K562 (cell line): ENCODE measurements at regions not wholly inside any gene's neighbourhood (a gene's known extent, or its start where the extent isn't known, plus 50 kb on each side); places are given as distances from the start of the nearest gene placed in this dataset.

ENCODE experiments used
- ATAC-seq: fragments of 200-7000 bp; cut with Tn5 transposase; 3 replicates; pipeline ENCODE4 v1.9.1; 2020; ENCODE audit warnings: moderate library complexity
- BruUV-seq: library from RNA; stranded (reverse); fragments of 400-500 nt; replicated peaks from 2 replicates; lab custom pipeline; 2021; lab: Mats Ljungman, UMichigan
- CTCF ChIA-PET: fragments of 300-600 bp; formaldehyde crosslinking; extraction: SDS; loops from one replicate; lab custom pipeline; 2021; ENCODE audit warnings: low intra/inter-chr PET ratio; lab: Yijun Ruan, JAX
- POLR2A ChIA-PET: fragments of 300-600, 350-650 bp; sonication (Branson Sonifier 250); formaldehyde crosslinking; extraction: SDS; loops from one replicate; lab custom pipeline; 2021; ENCODE audit warnings: antibody characterized with exemption, inconsistent platforms; lab: Yijun Ruan, JAX
- DNase-seq, 4 experiments: peaks; one replicate each; pipeline versions ENCODE4 v3.0.0 to v3.0.0-alpha.2; 2011 to 2018; ENCODE audit warnings: low spot score in 3 of 4, mixed read lengths in 3 of 4; ENCODE audit errors: extremely low read depth in 1 of 4
- FAIRE-seq: peaks from 2 replicates; lab custom pipeline; 2011; peaks lifted over from hg19 to GRCh38; lab: Jason Lieb, UNC
- H2AFZ ChIP-seq: 2 replicates; pipeline ENCODE4 v1.6.0; 2011; ENCODE audit warnings: low read depth, low read length, control low read depth, inconsistent platforms
- H3K27ac ChIP-seq: fragments of 200-600 bp; 3 replicates; pipeline ENCODE4 v1.8.0; 2011; ENCODE audit warnings: low read depth, mild to moderate bottlenecking, control low read depth, inconsistent platforms, low read length, moderate library complexity, mixed read lengths; ENCODE audit errors: extremely low read depth
- H3K27me3 ChIP-seq, 2 experiments: fragments of 300-600 bp in 1 of 2; 2 replicates in 1 of 2; 3 replicates in 1 of 2; pipeline versions ENCODE4 v1.6.0 to v1.8.0; 2011; ENCODE audit warnings: inconsistent platforms in 2 of 2, low read length in 2 of 2, mild to moderate bottlenecking in 1 of 2, mixed read lengths in 1 of 2, moderate library complexity in 1 of 2; ENCODE audit not compliant: control insufficient read depth in 2 of 2, insufficient read depth in 2 of 2
- H3K36me3 ChIP-seq: fragments of 300-600 bp; 3 replicates; pipeline ENCODE4 v1.8.0; 2011; ENCODE audit warnings: mild to moderate bottlenecking, low read length, inconsistent platforms; ENCODE audit not compliant: control insufficient read depth, insufficient read depth
- H3K4me1 ChIP-seq, 2 experiments: fragments of 200-600 bp in 1 of 2; replicated peaks in 1 of 2; 2 replicates in 1 of 2; 3 replicates in 1 of 2; pipeline versions ENCODE4 v1.5.1 to v1.8.0; 2011; ENCODE audit warnings: inconsistent platforms in 2 of 2, low read length in 2 of 2, mild to moderate bottlenecking in 1 of 2, mixed read lengths in 1 of 2, moderate library complexity in 1 of 2; ENCODE audit not compliant: control insufficient read depth in 2 of 2, insufficient read depth in 2 of 2
- H3K4me2 ChIP-seq: 2 replicates; pipeline ENCODE4 v1.6.1; 2011; ENCODE audit warnings: low read length, control low read depth, inconsistent platforms, mixed read lengths; ENCODE audit not compliant: insufficient read depth
- H3K4me3 ChIP-seq: fragments of 200-600 bp; sonication (generic), shearing (Covaris generic); 2 replicates; pipeline ENCODE4 v1.5.1; 2016; ENCODE audit warnings: control low read depth, inconsistent platforms
- H3K79me2 ChIP-seq: fragments of 200-600 bp; 3 replicates; pipeline ENCODE4 v1.8.0; 2011; ENCODE audit warnings: low read length, inconsistent platforms; ENCODE audit not compliant: control insufficient read depth, insufficient read depth
- H3K9ac ChIP-seq, 2 experiments: 2 replicates each; pipeline versions ENCODE4 v1.6.0 to v1.6.1; 2011; ENCODE audit warnings: low read depth in 2 of 2, low read length in 2 of 2, control low read depth in 1 of 2, inconsistent platforms in 1 of 2, mild to moderate bottlenecking in 1 of 2, mixed read lengths in 1 of 2; ENCODE audit not compliant: insufficient read depth in 1 of 2
- H3K9me1 ChIP-seq: one replicate; pipeline ENCODE4 v1.6.0; 2011; ENCODE audit warnings: inconsistent platforms, mild to moderate bottlenecking, low read length, moderate library complexity; ENCODE audit not compliant: control insufficient read depth, insufficient read depth
- H3K9me3 ChIP-seq: replicated peaks from 2 replicates; pipeline ENCODE4 v1.5.1; 2011; ENCODE audit warnings: low read depth, low read length, inconsistent platforms; ENCODE audit not compliant: control insufficient read depth, insufficient read depth
- H4K20me1 ChIP-seq: replicated peaks from 2 replicates; pipeline ENCODE4 v1.6.1; 2011; ENCODE audit warnings: low read length, inconsistent platforms, mixed read lengths; ENCODE audit not compliant: control insufficient read depth, insufficient read depth
- CAMTA2 ChIP-seq: fragments of 250-450 bp; sonication (Bioruptor Pico); conservative IDR thresholded peaks from 2 replicates; pipeline ENCODE4 v1.5.1; 2022
- GABPA ChIP-seq: fragments of 200-800 bp; sonication (Bioruptor generic); conservative IDR thresholded peaks from 2 replicates; pipeline ENCODE4 v1.6.1; 2016; ENCODE audit warnings: low read depth, missing genetic modification characterization, missing compliant biosample characterization
- HMGN3 ChIP-seq: IDR thresholded peaks from 2 replicates; pipeline ENCODE4 v1.6.1; 2011; ENCODE audit warnings: borderline replicate concordance, low read depth, mild to moderate bottlenecking, mixed read lengths, low read length; ENCODE audit not compliant: insufficient read length; ENCODE audit errors: extremely low read depth
- MNT ChIP-seq, 2 experiments: fragments of 450-650 bp; conservative IDR thresholded peaks; 2 replicates each; pipeline ENCODE4 v1.6.1; 2017; ENCODE audit warnings: mild to moderate bottlenecking in 2 of 2, moderate library complexity in 2 of 2
- NUFIP1 ChIP-seq: fragments of 450-650 bp; IDR thresholded peaks from 2 replicates; pipeline ENCODE4 v1.6.1; 2018; ENCODE audit not compliant: partially characterized antibody
- RBBP5 ChIP-seq: fragments of 200-600 bp; sonication (generic); IDR thresholded peaks from 2 replicates; pipeline ENCODE4 v1.6.1; 2012; ENCODE audit warnings: borderline replicate concordance, mild to moderate bottlenecking, low read length, control low read depth, inconsistent platforms; ENCODE audit not compliant: insufficient read depth, poor library complexity, severe bottlenecking
- RFX5 ChIP-seq: IDR thresholded peaks from 2 replicates; pipeline ENCODE4 v1.6.1; 2011; ENCODE audit warnings: low read depth, mild to moderate bottlenecking, improper control_type of control experiment, low read length
- SMAD4 ChIP-seq: fragments of 250-450 bp; sonication (Bioruptor Pico); conservative IDR thresholded peaks from 2 replicates; pipeline ENCODE4 v1.8.0; 2021; ENCODE audit warnings: inconsistent platforms, mild to moderate bottlenecking, moderate library complexity
- ZFPM2 ChIP-seq: fragments of 250-450 bp; sonication (Bioruptor Pico); IDR thresholded peaks from 2 replicates; pipeline ENCODE4 v1.5.1; 2022; ENCODE audit warnings: mild to moderate bottlenecking
- ZNF408 ChIP-seq: fragments of 250-450 bp; sonication (Bioruptor Pico); IDR thresholded peaks from 2 replicates; pipeline ENCODE4 v1.4.0; 2020; ENCODE audit warnings: low read depth, mild to moderate bottlenecking, moderate library complexity
- ZNF644 ChIP-seq: fragments of 200-800 bp; sonication (Bioruptor generic); IDR thresholded peaks from 2 replicates; pipeline ENCODE4 v1.6.1; 2016; ENCODE audit warnings: low read depth, missing genetic modification characterization, missing compliant biosample characterization
- ZNF699 ChIP-seq: fragments of 250-450 bp; sonication (Bioruptor Pico); IDR thresholded peaks from 2 replicates; pipeline ENCODE4 v1.8.0; 2021; ENCODE audit warnings: mild to moderate bottlenecking, moderate library complexity; ENCODE audit not compliant: insufficient replicate concordance
- WGBS: fragments of 100-300 bp; shearing (Covaris generic); methylation state at CpG from one replicate; pipeline ENCODE4 v1.1.6; 2016; ENCODE audit warnings: low coverage, mixed read lengths; ENCODE audit not compliant: insufficient coverage; ENCODE audit errors: missing lambda C conversion rate; 5-methylcytosine and 5-hydroxymethylcytosine counted together
- in situ Hi-C: fragments of 300-500 bp; cut with MboI; formaldehyde crosslinking; loops from 4 replicates; pipeline ENCODE4 v1.15.0; 2018; ENCODE audit warnings: inconsistent platforms, mixed read lengths
- intact Hi-C: fragments of 100-400 bp; cut with micrococcal nuclease; formaldehyde crosslinking; loops from 2 replicates; pipeline ENCODE4 v1.14.2; 2022
- TF ChIP-seq, protein P1 (sequence below): sonication (generic); IDR thresholded peaks from 2 replicates; pipeline ENCODE4 v1.6.1; 2016
- TF ChIP-seq, protein P2 (sequence below): fragments of 200-800 bp; sonication (Bioruptor generic); IDR thresholded peaks from 2 replicates; pipeline ENCODE4 v1.6.1; 2017; ENCODE audit warnings: missing genetic modification characterization, missing compliant biosample characterization
- TF ChIP-seq, protein P3 (sequence below): fragments of 450-650 bp; IDR thresholded peaks from 2 replicates; pipeline ENCODE4 v1.6.1; 2018; ENCODE audit not compliant: partially characterized antibody

DNA sequence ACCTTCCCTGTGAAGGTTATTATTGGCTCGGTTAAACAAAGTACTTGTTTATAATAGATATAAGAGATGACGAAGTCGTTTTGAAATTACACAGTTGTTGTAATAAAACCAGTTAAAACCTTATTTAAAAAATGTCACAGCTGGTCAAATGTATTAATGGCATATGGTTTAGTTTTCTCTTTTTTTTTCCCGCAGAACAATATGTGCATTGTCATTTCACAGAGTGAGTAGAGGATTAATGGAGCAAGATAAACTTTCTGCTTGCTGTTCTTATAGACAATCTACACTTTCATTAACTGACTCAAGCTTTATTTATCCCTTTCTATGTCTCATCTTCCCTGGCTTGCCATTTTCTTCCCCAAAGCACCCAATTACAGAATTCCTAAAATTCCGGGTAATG lies 404.3 kb upstream of the NPVF start:
- no peak for FAIRE-seq
- no peak overlapping the region for H3K4me2 ChIP-seq
- H3K27ac ChIP-seq: no peak overlapping the region
- H3K4me1 ChIP-seq: no peaks in the 10 kb centered on the region
- H3K9me3 ChIP-seq: no peaks in the 10 kb centered on the region
- intact Hi-C loops (no loop called here), in situ Hi-C loops (no loop called here)
- no peak for DNase-seq
- BruUV-seq: no TSS peak
- H3K79me2 ChIP-seq: no peaks in the 10 kb centered on the region
- H3K9me1 ChIP-seq: no peaks in the 10 kb centered on the region
- no peak overlapping the region for H3K4me3 ChIP-seq
- no peak overlapping the region for H2AFZ ChIP-seq
- ChIA-PET CTCF (no interaction called here), POLR2A (no interaction called here)
- ATAC-seq: no peak
- H4K20me1 ChIP-seq: no peaks in the 10 kb centered on the region; the same call in 1 of the 2 replicates
- no peak for TF ChIP-seq MNT (conservative IDR thresholded peaks at IDR 0.05)
- no peak for TF ChIP-seq SMAD4 (CRISPR knock-in tag)
- TF ChIP-seq, protein P1, sequence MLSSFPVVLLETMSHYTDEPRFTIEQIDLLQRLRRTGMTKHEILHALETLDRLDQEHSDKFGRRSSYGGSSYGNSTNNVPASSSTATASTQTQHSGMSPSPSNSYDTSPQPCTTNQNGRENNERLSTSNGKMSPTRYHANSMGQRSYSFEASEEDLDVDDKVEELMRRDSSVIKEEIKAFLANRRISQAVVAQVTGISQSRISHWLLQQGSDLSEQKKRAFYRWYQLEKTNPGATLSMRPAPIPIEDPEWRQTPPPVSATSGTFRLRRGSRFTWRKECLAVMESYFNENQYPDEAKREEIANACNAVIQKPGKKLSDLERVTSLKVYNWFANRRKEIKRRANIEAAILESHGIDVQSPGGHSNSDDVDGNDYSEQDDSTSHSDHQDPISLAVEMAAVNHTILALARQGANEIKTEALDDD: no peak
- no peak for TF ChIP-seq RBBP5
- TF ChIP-seq ZNF408 (CRISPR knock-in tag): no peak
- TF ChIP-seq NUFIP1: no peak
- no peak for TF ChIP-seq ZFPM2
- TF ChIP-seq, protein P2, sequence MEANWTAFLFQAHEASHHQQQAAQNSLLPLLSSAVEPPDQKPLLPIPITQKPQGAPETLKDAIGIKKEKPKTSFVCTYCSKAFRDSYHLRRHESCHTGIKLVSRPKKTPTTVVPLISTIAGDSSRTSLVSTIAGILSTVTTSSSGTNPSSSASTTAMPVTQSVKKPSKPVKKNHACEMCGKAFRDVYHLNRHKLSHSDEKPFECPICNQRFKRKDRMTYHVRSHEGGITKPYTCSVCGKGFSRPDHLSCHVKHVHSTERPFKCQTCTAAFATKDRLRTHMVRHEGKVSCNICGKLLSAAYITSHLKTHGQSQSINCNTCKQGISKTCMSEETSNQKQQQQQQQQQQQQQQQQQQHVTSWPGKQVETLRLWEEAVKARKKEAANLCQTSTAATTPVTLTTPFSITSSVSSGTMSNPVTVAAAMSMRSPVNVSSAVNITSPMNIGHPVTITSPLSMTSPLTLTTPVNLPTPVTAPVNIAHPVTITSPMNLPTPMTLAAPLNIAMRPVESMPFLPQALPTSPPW (CRISPR knock-in tag): no peak
- no peak for TF ChIP-seq ZNF699 (CRISPR knock-in tag)
- no peak for TF ChIP-seq CAMTA2
- no peak for TF ChIP-seq GABPA (tag)
- TF ChIP-seq HMGN3: no peak
- TF ChIP-seq RFX5: no peak
- no peak for TF ChIP-seq ZNF644 (tag)
- TF ChIP-seq, protein P3, sequence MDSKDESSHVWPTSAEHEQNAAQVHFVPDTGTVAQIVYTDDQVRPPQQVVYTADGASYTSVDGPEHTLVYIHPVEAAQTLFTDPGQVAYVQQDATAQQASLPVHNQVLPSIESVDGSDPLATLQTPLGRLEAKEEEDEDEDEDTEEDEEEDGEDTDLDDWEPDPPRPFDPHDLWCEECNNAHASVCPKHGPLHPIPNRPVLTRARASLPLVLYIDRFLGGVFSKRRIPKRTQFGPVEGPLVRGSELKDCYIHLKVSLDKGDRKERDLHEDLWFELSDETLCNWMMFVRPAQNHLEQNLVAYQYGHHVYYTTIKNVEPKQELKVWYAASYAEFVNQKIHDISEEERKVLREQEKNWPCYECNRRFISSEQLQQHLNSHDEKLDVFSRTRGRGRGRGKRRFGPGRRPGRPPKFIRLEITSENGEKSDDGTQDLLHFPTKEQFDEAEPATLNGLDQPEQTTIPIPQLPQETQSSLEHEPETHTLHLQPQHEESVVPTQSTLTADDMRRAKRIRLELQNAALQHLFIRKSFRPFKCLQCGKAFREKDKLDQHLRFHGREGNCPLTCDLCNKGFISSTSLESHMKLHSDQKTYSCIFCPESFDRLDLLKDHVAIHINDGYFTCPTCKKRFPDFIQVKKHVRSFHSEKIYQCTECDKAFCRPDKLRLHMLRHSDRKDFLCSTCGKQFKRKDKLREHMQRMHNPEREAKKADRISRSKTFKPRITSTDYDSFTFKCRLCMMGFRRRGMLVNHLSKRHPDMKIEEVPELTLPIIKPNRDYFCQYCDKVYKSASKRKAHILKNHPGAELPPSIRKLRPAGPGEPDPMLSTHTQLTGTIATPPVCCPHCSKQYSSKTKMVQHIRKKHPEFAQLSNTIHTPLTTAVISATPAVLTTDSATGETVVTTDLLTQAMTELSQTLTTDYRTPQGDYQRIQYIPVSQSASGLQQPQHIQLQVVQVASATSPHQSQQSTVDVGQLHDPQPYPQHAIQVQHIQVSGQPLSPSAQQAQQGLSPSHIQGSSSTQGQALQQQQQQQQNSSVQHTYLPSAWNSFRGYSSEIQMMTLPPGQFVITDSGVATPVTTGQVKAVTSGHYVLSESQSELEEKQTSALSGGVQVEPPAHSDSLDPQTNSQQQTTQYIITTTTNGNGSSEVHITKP: no peak
- H3K36me3 ChIP-seq: no peaks in the 10 kb centered on the region
- peaks cover 5 to 18% of the 10 kb centered on the region in 2 experiments; a peak in 3 of 5 replicates for H3K27me3 ChIP-seq
- H3K9ac ChIP-seq: no peak overlapping the region
- 0% methylated on average over 5 of the region's 5 CpGs for WGBS
